GM19324 (cell line): ENCODE measurements at regions not wholly inside any gene's neighbourhood (a gene's known extent, or its start where the extent isn't known, plus 50 kb on each side); places are given as distances from the start of the nearest gene placed in this dataset.

Experiments
- ATAC-seq: cut with Tn5 transposase; IDR thresholded peaks from one replicate; pipeline ENCODE4 v1.9.1; 2021; ENCODE audit warnings: mild to moderate bottlenecking, moderate library complexity; ENCODE audit not compliant: unreplicated experiment, low FRiP score

- no peak for ATAC-seq
Measured at GRCh38 chr9:26426551-26427131, 466.0 kb downstream of the CAAP1 start.

GRCh38 chr9:26418480-26418879, 474.1 kb downstream of the CAAP1 start:
- ATAC-seq, result no peak

DNA sequence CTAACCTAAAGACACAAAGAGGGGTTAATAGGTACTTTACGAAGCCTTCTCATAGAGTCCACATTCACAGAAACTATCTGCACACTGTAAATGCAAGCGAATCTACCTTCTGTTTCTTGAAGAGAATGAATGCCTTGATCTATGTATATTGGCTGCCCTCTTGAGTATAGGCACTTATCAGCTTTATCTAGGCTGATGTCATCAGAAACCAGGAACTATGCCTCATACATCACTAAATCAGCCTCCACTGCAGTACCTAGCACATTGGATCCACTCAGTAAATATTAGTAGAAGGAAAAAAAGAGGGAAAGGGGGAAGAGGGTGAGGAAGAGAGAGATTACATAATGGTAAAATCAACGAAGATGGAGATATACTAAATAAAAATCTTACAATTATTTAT, 477.1 kb downstream of the CAAP1 start:
- no peak for ATAC-seq

DNA sequence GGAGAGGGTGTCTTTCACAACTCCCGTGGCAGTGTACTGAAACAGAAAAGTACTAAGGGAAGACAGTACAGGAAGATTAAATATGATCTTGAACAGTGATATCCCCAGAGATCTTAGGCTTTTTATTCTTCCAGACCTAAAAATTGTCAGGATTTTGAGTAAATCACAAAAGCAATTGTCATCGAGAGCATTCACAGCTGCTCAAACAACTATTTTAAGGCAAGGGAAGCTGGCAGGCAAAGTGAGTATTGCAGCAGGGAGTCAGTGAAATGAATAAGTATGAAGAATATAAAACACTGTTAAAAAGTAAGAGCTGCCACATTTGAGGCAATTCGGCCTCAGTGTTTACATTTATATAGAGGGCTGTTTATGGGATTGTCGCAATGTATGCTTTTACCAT, 479.0 kb downstream of the CAAP1 start:
- ATAC-seq, result no peak

DNA sequence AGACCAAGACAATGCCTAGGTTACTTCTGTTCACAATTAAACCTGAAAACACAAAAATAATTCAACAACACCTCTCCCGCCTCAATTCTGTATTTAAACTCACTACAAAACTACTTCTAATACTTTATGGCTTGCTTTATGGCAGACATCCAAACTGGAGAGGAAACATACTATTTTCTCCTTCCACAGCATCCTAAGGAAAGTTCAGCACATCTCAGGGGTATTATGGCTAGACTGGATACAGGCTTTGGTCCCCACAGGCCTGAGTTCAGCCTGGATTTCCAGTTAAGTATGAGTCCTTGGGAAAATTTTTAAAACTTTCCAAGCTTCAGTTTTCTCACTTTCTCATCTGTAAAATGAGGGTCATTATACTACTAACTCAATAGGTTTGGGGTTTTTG, 480.2 kb downstream of the CAAP1 start:
- ATAC-seq, result no peak

DNA sequence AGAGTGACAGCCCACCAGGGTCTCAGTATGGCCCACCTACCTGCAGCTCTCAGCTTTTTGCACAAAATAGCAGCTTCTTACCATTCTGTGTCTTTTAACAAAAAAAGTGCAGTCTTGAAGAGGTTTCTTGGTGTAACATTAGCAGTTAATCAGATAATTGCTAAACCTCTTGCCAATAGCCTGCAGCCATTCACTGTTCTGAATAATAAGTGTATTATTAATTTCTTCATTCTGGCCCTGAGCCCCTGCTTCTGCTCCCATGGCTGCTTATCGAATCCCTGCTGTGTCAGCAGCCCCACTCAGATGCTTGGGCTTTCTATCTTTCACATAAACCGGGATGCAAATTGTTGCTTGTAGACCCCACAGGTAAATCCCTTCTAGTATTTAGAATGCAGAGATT, 485.9 kb downstream of the CAAP1 start:
- ATAC-seq, result no peak

- no peak for ATAC-seq
Measured at GRCh38 chr9:26399556-26399955, 493.0 kb downstream of the CAAP1 start.

- no peak for ATAC-seq
Measured at GRCh38 chr9:26394025-26394424, 498.6 kb downstream of the CAAP1 start.

DNA sequence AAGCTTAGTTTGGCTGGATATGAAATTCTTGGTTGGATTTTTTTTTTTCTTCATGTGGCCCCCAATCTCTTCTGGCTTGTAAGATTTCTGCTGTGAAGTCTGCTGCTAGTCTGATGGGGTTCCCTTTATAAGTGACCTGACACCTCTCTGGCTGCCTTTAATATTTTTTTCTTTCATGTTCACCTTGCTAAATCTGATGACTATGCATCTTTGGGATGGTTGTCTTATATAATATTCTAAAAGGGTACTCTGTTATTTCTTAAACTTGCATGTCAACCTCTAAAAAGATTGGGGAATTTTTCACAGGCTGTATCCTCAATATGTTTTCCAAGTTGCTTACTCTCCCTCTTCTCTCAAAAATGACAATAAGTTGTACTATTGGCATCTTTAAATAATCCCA, 500.0 kb downstream of the CAAP1 start:
- no peak for ATAC-seq

DNA sequence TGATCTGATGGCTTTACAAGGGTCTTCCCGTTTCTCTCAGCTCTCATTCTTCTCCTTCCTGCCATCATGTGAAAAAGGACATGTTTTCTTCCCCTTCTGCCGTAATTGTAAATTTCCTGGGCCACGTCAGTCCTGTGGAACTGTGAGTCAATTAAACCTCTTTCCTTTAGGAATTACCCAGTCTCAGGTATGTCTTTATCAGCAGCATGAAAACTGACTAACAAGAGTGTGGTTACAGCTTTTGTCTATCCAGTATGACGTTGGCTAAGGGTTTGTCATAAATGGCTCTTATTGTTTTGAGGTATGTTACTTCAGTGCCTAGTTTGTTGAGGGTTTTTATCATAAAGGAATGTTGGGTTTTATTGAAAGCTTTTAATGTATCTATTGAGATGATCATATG, 501.6 kb downstream of the CAAP1 start:
- no peak for ATAC-seq

DNA sequence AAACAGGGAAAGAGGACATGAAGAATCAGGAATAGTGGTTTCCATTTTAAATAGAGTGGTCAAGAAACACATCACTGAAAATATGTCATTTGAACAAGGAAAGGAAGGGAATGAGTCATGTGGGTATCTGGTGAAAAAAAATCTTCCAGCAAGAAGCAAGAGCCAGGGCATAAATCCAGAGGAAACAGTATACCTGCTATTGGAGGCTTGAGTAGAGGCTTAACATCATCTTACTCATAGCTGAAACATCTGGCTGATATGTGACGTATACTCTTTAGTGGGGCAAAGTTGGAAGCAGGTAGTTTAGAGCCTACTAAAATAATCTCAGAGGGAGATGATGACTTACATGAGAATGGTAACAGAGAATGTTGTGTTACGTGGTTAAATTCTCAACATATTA, 517.2 kb downstream of the CAAP1 start:
- no peak for ATAC-seq

GRCh38 chr9:26373616-26374015, 519.0 kb downstream of the CAAP1 start:
- no peak for ATAC-seq

- ATAC-seq, result no peak
Measured at GRCh38 chr9:26371236-26371635, 521.4 kb downstream of the CAAP1 start.

GRCh38 chr9:26369093-26369492, 523.5 kb downstream of the CAAP1 start:
- no peak for ATAC-seq

DNA sequence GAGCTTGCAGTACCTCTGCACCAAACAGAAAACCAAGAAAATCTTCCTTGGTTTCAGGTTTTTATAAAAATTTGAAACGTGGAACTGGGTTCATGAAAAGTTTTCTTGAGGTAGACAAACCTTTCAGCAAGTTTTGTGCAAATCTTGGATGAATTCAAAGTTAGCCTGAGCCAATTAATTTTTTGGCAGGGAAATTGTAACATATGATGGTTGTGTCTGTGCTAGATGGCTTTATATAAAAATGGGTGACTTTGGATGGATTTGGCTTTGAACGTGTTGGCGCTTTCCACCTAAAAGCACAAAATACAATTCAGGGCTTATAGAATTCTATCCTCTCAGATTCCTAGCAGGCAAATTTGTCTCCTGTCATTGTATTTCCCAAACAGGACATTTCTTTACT, 524.4 kb downstream of the CAAP1 start:
- ATAC-seq, result no peak

DNA sequence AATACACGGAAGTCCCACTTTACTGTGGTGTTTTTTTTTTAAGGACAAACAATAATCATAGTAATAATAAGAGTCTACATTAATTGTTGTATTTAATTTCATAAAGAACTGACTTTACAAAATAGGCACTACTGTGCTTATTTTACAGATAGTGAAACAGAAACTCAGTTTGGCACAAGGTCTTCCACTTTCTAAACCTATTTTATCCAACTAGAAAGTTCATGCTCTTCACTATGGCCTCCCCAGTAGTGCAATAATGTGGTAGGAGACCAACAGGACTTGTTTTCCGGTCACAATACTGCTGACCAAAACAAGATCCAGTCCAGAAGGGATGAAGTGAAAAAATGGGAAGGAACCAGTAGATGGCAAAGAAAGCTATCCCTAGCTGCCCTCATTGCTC, 531.6 kb downstream of the CAAP1 start:
- no peak for ATAC-seq

- no peak for ATAC-seq
Measured at GRCh38 chr9:26358836-26359235, 533.8 kb downstream of the CAAP1 start.

- no peak for ATAC-seq
Measured at GRCh38 chr9:26357803-26358344, 534.7 kb downstream of the CAAP1 start.

- ATAC-seq, result no peak
Measured at GRCh38 chr9:26356491-26356890, 536.1 kb downstream of the CAAP1 start.

DNA sequence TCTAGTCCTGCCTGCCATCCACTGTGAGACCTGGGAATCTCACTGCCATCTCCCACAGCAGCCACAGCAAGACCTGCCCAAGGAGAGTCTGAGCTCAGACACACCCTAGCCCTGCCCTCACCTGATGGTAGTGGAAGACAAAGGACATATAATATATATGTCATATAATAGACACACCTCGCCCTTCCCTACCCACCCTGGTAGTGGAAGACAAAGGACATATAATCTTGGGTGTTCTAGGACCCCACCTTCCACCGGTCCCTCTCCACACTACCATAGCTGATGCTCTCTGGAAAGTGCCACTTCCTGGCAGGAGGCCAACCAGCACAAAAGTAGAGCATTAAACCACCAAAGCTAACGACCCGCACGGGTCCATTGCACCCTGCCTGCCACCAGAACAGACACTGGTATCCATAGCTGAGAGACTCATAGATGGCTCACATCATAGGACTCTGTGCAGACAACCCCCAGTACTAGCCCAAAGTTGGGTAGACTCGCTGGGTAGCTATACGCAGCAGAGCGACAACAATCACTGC, 545.6 kb downstream of the CAAP1 start:
- ATAC-seq, result no peak

GRCh38 chr9:26341545-26341944, 551.1 kb downstream of the CAAP1 start:
- ATAC-seq, result no peak

- ATAC-seq, result no peak
Measured at GRCh38 chr9:26339796-26340195, 552.8 kb downstream of the CAAP1 start.

DNA sequence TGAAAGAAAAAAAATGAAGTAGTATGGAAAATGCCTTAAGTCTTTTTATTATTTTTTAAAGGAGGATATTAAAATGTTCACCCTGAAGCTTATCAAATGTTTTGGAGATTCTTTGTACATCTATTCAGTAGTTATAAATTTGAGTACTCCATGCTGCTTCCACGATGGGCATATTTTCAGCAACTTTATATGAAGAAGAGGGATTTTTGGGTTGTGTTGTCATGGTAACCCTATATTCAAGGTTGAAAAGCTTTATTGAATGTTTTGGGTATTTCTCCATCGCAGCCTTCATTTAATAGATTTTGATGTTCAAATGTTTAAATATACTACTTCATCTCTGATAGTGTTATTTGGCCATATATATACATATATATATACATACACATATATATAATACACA, 557.5 kb downstream of the CAAP1 start:
- no peak for ATAC-seq
